ENCODE measurements at regions not wholly inside any gene's neighbourhood (a gene's known extent, or its start where the extent isn't known, plus 50 kb on each side); places are given as distances from the start of the nearest gene placed in this dataset.

GRCh38 chr3:145972851-145973250 is 188.1 kb downstream of the PLOD2 start:
- Histone ChIP-seq H3K27ac (no peak overlapping the region), H3K27me3 (replicated peaks; ENCODE audit: insufficient read depth) (no peaks in the 10 kb centered on the region), H3K36me3 (no peaks in the 10 kb centered on the region), H3K4me1 (ENCODE audit: control insufficient read depth in 1 of 2, low read depth in 2 of 2) (peaks cover 4 to 11% of the 10 kb centered on the region in 2 donors), H3K4me3 (no peak overlapping the region), H3K9me3 (no peaks in the 10 kb centered on the region)
- DNase-seq (ENCODE audit: low spot score) (no peak), ATAC-seq (ENCODE audit: insufficient number of reproducible peaks, low FRiP score, low read depth) (no peak)
- no peak for TF ChIP-seq CTCF (IDR thresholded peaks at IDR 0.05)

GRCh38 chr3:145981056-145981455 is 179.9 kb downstream of the PLOD2 start:
- Histone ChIP-seq H3K4me1 (ENCODE audit: control insufficient read depth in 1 of 2, low read depth in 2 of 2) (no peaks in the 10 kb centered on the region), H3K27me3 (replicated peaks; ENCODE audit: insufficient read depth) (no peaks in the 10 kb centered on the region), H3K36me3 (no peaks in the 10 kb centered on the region), H3K4me3 (no peak overlapping the region), H3K9me3 (peaks cover 6% of the 10 kb centered on the region), H3K27ac (no peak overlapping the region)
- DNase-seq (ENCODE audit: low spot score) = no peak
- TF ChIP-seq CTCF (IDR thresholded peaks at IDR 0.05) = no peak
- no peak for ATAC-seq (ENCODE audit: insufficient number of reproducible peaks, low FRiP score, low read depth)

- no peaks in the 10 kb centered on the region for H3K27me3 ChIP-seq (replicated peaks; ENCODE audit: insufficient read depth)
- no peak for ATAC-seq (ENCODE audit: insufficient number of reproducible peaks, low FRiP score, low read depth)
- H3K4me1 ChIP-seq (ENCODE audit: control insufficient read depth in 1 of 2, low read depth in 2 of 2) = no peaks in the 10 kb centered on the region
- no peak for TF ChIP-seq CTCF (IDR thresholded peaks at IDR 0.05)
- no peak overlapping the region for H3K4me3 ChIP-seq
- H3K27ac ChIP-seq = no peak overlapping the region
- no peaks in the 10 kb centered on the region for H3K36me3 ChIP-seq
- DNase-seq (ENCODE audit: low spot score) = no peak
- H3K9me3 ChIP-seq = peaks cover 6% of the 10 kb centered on the region
Measured at GRCh38 chr3:145983101-145983500, 177.9 kb downstream of the PLOD2 start.
